ENCODE measurements at regions not wholly inside any gene's neighbourhood (a gene's known extent, or its start where the extent isn't known, plus 50 kb on each side); places are given as distances from the start of the nearest gene placed in this dataset.
A peak's percentile ranks its signal among the peaks of the same experiment; 100 is the strongest.

DNA sequence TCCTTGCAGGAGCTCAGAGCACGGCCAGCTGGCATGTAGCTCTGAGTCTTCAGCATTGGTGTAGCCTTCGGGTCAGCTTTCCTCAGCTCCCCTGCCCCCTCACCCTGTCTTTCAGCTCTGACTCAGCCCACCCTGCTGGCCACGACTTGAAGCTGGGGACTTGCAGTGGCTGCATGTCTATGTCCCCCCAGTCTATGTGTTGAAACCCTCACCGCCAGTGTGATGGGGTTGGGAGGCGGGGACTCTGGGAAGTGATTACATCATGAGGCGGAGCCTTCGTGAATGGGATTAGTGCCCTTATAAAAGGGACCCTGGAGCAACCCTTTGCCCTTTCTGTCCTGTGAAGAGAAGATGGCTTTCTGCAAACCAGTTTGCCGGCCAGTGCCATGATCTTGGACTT lies 111.1 kb downstream of the CTTN start:
- Histone ChIP-seq H4K20me1 (ENCODE audit: control insufficient read depth, insufficient read depth, insufficient read length) (no peaks in the 10 kb centered on the region), H3K9me3 (ENCODE audit: control insufficient read depth, low read depth, low read length) (no peaks in the 10 kb centered on the region), H3K56ac (ENCODE audit: insufficient read length, low read depth, low read length) (no peak overlapping the region), H3T11ph (ENCODE audit: low read length) (no peak overlapping the region), H3K14ac (ENCODE audit: insufficient read depth, low read length) (no peak overlapping the region; the same call in 1 of the 2 replicates), H3K23ac (ENCODE audit: insufficient read length, low read depth, low read length) (no peak overlapping the region), H2BK5ac (ENCODE audit: insufficient read length, low read length) (no peak overlapping the region), H2BK12ac (ENCODE audit: insufficient read length, low read depth, low read length) (no peak overlapping the region), H4K91ac (ENCODE audit: insufficient read length, low read depth, low read length) (no peak overlapping the region), H3K4me2 (ENCODE audit: insufficient read depth, insufficient read length, low read length) (no peak overlapping the region), H3K27me3 (ENCODE audit: insufficient read depth, low read length) (no peaks in the 10 kb centered on the region), H2BK15ac (ENCODE audit: low read depth, low read length) (no peak overlapping the region), H3K4ac (ENCODE audit: low read depth, low read length) (no peak overlapping the region), H4K5ac (ENCODE audit: insufficient read length, low read depth, low read length) (no peak overlapping the region), H3K79me2 (ENCODE audit: insufficient read depth, low read length) (no peaks in the 10 kb centered on the region; the same call in 1 of the 2 replicates), H3K23me2 (ENCODE audit: insufficient read length, low read depth, low read length, poor library complexity, severe bottlenecking) (no peaks in the 10 kb centered on the region), H3K9ac (ENCODE audit: extremely low read depth, insufficient read length, low read length) (no peak overlapping the region), H4K8ac (replicated peaks; ENCODE audit: insufficient read length, low read depth, low read length) (no peak overlapping the region), H2AFZ (ENCODE audit: low read length) (no peak overlapping the region), H3K4me1 (ENCODE audit: insufficient read depth, low read length) (peaks cover 2% of the 10 kb centered on the region; the same call in 1 of the 2 replicates), H3K27ac (ENCODE audit: insufficient read length, low read depth, low read length) (no peak overlapping the region), H2BK120ac (ENCODE audit: low read depth, low read length, poor library complexity, severe bottlenecking) (no peak overlapping the region), H3K18ac (ENCODE audit: insufficient read length, low read depth, low read length) (no peak overlapping the region), H3K79me1 (ENCODE audit: insufficient read depth, low read depth, low read length, poor library complexity, severe bottlenecking) (no peaks in the 10 kb centered on the region), H2AK5ac (ENCODE audit: insufficient read length, low read length) (no peak overlapping the region), H2BK20ac (ENCODE audit: low read depth, low read length, poor library complexity, severe bottlenecking) (no peak overlapping the region)
- DNase-seq, result peak; percentile 30
- TF ChIP-seq CTCF (conservative IDR thresholded peaks at IDR 0.05), result no peak
- no CpG with 5 or more reads among the region's 8 CpGs for WGBS (ENCODE audit: extremely low coverage, insufficient read length, low lambda C conversion rate)
- Mint-ChIP-seq H3K27me3 (ENCODE audit: low read depth) (peaks cover 9% of the 10 kb centered on the region; the same call in 1 of the 2 replicates), H3K4me1 (peaks cover 11 to 21% of the 10 kb centered on the region in 2 experiments), H3K27ac (no peak overlapping the region; a peak in 1 of 7 replicates), H3K4me3 (no peak overlapping the region), H3K36me3 (ENCODE audit: insufficient read depth in 1 of 3, low read depth in 3 of 3) (peaks cover 4 to 11% (median 7%) of the 10 kb centered on the region in 3 experiments; a peak in 5 of 7 replicates), H3K9me3 (peaks cover 12 to 21% of the 10 kb centered on the region in 2 experiments; a peak in 4 of 5 replicates)
